Activated naive CD4-positive, alpha-beta T cell treated with anti-CD3 and anti-CD28 coated beads, Interleukin-2, amount 10 ng/mL, durations not matched to agents 7 days and 5 days (primary cell): ENCODE measurements at regions not wholly inside any gene's neighbourhood (a gene's known extent, or its start where the extent isn't known, plus 50 kb on each side); places are given as distances from the start of the nearest gene placed in this dataset.

ENCODE experiments used
- CTCF ChIA-PET: fragments of 350-600 bp; sonication (Branson Sonifier 250); formaldehyde crosslinking; loops from one replicate; lab custom pipeline; 2021; ENCODE audit warnings: antibody characterized with exemption; lab: Charles Lee
- DNase-seq: peaks from one replicate; pipeline ENCODE4 v3.0.0-alpha.2; 2020
- H3K27ac Mint-ChIP-seq: one replicate; pipeline ENCODE4 v1.8.0; 2021; ENCODE audit warnings: mild to moderate bottlenecking, moderate library complexity, mixed read lengths
- H3K27me3 Mint-ChIP-seq: one replicate; pipeline ENCODE4 v1.8.0; 2021; ENCODE audit warnings: mild to moderate bottlenecking, mixed read lengths
- H3K36me3 Mint-ChIP-seq: one replicate; pipeline ENCODE4 v1.8.0; 2021; ENCODE audit warnings: mixed read lengths
- H3K4me1 Mint-ChIP-seq: one replicate; pipeline ENCODE4 v1.8.0; 2021; ENCODE audit warnings: mixed read lengths
- H3K4me3 Mint-ChIP-seq: one replicate; pipeline ENCODE4 v1.8.0; 2021; ENCODE audit warnings: mild to moderate bottlenecking, moderate library complexity, mixed read lengths
- H3K9me3 Mint-ChIP-seq: one replicate; pipeline ENCODE4 v1.8.0; 2021; ENCODE audit warnings: mixed read lengths

DNA sequence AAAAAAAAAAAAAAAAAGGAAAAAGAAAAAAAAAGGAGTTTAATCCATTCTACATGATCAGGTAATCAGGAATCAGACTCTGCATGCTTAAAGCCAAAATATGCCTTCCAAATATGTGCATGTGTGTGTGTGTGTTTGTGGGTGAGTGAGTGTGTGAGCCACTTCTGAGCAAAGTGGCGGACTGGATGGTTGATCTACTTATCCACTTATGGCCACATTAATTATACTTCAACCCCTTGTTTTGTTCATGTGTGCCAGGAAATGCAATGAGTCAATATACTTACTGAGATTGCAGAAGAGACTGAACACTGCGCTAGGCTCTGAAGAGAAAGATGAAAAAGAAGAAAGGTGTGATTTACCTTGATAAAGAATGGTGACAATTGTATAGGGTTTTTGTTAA is 586.5 kb upstream of the NXPH2 start:
- CTCF ChIA-PET, result no interaction called here
- no peaks in the 10 kb centered on the region for H3K36me3 Mint-ChIP-seq

DNA sequence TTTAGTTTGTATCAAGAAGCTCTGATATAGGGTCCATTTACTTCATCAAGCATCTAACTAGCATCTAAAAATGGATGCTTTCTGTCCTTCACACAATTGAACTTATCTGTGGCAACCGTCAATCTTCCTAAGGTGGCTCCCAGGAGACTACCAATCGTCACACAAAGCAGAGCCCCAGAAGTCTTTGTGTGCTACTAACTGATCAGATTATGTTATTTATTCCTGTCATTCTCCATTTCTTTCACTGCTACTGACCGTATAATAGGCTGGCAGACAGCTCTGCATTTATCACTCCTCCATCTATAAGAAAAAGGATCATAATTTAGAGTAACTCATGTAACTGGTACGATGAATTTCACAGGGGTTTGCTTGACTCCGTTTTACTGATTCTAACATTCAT is 585.0 kb upstream of the NXPH2 start:
- CTCF ChIA-PET, result no interaction called here

More for the DNA sequence above, 586.5 kb upstream of the NXPH2 start:
- no peak overlapping the region for H3K27ac Mint-ChIP-seq
- H3K27me3 Mint-ChIP-seq, result no peaks in the 10 kb centered on the region
- H3K9me3 Mint-ChIP-seq, result peaks cover 15% of the 10 kb centered on the region
- DNase-seq, result no peak
- no peaks in the 10 kb centered on the region for H3K4me1 Mint-ChIP-seq
- H3K4me3 Mint-ChIP-seq, result no peak overlapping the region

GRCh38 chr2:139360654-139361053 is 580.5 kb upstream of the NXPH2 start:
- CTCF ChIA-PET, result no interaction called here
- Mint-ChIP-seq H3K27me3 (no peaks in the 10 kb centered on the region), H3K27ac (no peak overlapping the region), H3K9me3 (no peaks in the 10 kb centered on the region), H3K36me3 (no peaks in the 10 kb centered on the region), H3K4me3 (no peak overlapping the region), H3K4me1 (no peaks in the 10 kb centered on the region)
- DNase-seq, result no peak

More for the DNA sequence above, 585.0 kb upstream of the NXPH2 start:
- H3K27me3 Mint-ChIP-seq, result no peaks in the 10 kb centered on the region
- H3K27ac Mint-ChIP-seq, result no peak overlapping the region
- no peak overlapping the region for H3K4me3 Mint-ChIP-seq
- no peak for DNase-seq
- H3K4me1 Mint-ChIP-seq, result no peaks in the 10 kb centered on the region
- H3K9me3 Mint-ChIP-seq, result peaks cover 12% of the 10 kb centered on the region
- no peaks in the 10 kb centered on the region for H3K36me3 Mint-ChIP-seq

GRCh38 chr2:139359818-139360217 is 579.6 kb upstream of the NXPH2 start:
- Mint-ChIP-seq H3K36me3 (no peaks in the 10 kb centered on the region), H3K27me3 (no peaks in the 10 kb centered on the region), H3K4me1 (no peaks in the 10 kb centered on the region), H3K27ac (no peak overlapping the region), H3K9me3 (no peaks in the 10 kb centered on the region), H3K4me3 (no peak overlapping the region)
- no peak for DNase-seq
- CTCF ChIA-PET, result interaction anchor here (0.6 kb wide), 1 partner anchor 1809 kb away, joined by 3 read pairs; no protein-coding TSS in a partner anchor

DNA sequence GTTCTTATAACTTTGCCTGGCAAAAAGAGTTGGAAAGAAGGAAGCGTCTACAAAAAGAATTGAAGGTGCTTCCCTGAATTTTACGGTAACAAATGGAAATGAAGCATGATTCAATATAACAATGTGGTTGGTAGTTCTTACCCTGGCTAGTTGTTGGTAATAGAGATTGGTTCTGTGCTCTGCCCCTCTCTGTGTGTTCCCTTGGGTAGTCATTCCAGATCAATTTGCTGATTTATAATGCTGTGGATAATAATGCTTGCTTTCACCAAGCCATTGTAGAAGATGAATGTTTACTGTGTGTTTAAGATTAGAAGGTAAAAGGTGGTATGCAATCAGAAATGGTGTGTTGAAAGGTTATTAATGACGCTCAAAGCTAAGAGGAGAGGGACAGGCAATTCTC is 577.8 kb upstream of the NXPH2 start:
- H3K27me3 Mint-ChIP-seq, result no peaks in the 10 kb centered on the region
- no peaks in the 10 kb centered on the region for H3K36me3 Mint-ChIP-seq
- H3K4me1 Mint-ChIP-seq, result no peaks in the 10 kb centered on the region
- H3K4me3 Mint-ChIP-seq, result no peak overlapping the region
- H3K27ac Mint-ChIP-seq, result no peak overlapping the region
- peaks cover 9% of the 10 kb centered on the region for H3K9me3 Mint-ChIP-seq
- CTCF ChIA-PET, result no interaction called here
- no peak for DNase-seq

DNA sequence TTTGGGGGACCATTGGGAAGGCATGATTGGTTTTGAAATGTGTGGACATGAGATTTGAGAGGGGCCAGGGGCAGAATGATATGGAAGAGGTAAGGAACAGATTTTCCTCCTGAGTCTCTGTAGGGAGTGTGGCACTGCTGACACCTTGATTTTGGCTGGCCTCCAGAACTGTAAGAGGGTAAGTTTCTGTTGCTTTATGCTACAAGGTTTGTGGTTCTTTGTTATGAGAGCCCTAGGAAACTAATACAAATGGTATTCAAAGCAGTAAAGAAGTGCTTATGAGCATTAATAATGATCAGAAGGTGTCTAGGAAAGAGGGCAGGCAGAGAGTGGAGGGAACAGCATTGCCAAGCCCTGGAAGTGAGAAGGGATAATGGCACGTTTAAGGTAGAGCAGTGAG is 574.3 kb upstream of the NXPH2 start:
- H3K27me3 Mint-ChIP-seq, result no peaks in the 10 kb centered on the region
- peaks cover 19% of the 10 kb centered on the region for H3K9me3 Mint-ChIP-seq
- no peaks in the 10 kb centered on the region for H3K36me3 Mint-ChIP-seq
- CTCF ChIA-PET, result no interaction called here
- no peak overlapping the region for H3K4me3 Mint-ChIP-seq
- DNase-seq, result no peak
- no peak overlapping the region for H3K27ac Mint-ChIP-seq
- no peaks in the 10 kb centered on the region for H3K4me1 Mint-ChIP-seq

DNA sequence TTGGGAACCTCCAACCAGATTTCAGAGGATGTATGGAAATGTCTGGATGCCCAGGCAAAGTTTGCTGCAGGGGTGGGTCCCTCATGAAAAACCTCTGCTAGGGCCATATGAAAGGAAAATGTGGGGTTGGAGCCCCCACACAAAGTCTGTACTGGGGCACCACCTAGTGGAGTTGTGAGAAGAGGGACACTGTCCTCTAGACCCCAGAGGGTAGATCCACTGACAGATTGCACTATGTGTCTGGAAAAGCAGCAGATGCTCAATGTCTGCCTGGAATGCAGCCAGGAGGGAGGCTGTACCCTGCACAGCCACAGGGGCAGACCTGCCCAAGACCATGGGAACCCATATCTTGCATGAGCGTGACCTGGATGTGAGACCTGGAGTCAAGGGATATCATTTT is 573.7 kb upstream of the NXPH2 start:
- H3K9me3 Mint-ChIP-seq, result peaks cover 25% of the 10 kb centered on the region
- H3K4me3 Mint-ChIP-seq, result no peak overlapping the region
- no peak overlapping the region for H3K27ac Mint-ChIP-seq
- DNase-seq, result no peak
- H3K27me3 Mint-ChIP-seq, result no peaks in the 10 kb centered on the region
- CTCF ChIA-PET, result no interaction called here
- H3K36me3 Mint-ChIP-seq, result no peaks in the 10 kb centered on the region
- H3K4me1 Mint-ChIP-seq, result no peaks in the 10 kb centered on the region

GRCh38 chr2:139317259-139317658 is 537.1 kb upstream of the NXPH2 start:
- CTCF ChIA-PET, result no interaction called here
- DNase-seq, result no peak
- H3K27me3 Mint-ChIP-seq, result no peaks in the 10 kb centered on the region
- no peaks in the 10 kb centered on the region for H3K36me3 Mint-ChIP-seq
- no peak overlapping the region for H3K4me3 Mint-ChIP-seq
- H3K4me1 Mint-ChIP-seq, result no peaks in the 10 kb centered on the region
- H3K9me3 Mint-ChIP-seq, result peaks cover 2% of the 10 kb centered on the region
- H3K27ac Mint-ChIP-seq, result no peak overlapping the region

DNA sequence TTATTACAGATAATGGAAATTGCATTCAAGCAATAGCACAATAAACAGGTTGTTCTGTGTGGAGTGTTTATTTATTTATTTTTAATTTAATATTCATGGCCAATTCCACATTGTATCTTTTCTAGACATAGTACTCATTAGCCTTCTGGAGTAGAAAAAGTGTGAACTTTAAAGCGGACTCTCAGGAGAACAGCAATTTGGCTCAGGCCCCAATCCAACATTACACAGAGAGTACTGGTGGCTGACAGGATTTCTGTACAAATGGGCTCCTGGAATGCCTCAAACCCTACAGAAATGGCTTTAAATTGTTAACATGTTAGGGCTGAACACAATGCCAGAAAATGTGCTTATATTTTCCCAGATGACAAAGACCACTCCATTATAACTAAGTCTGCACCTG is 533.9 kb upstream of the NXPH2 start:
- CTCF ChIA-PET, result no interaction called here
- Mint-ChIP-seq H3K27ac (no peak overlapping the region), H3K9me3 (peaks cover 8% of the 10 kb centered on the region), H3K36me3 (no peaks in the 10 kb centered on the region), H3K4me3 (no peak overlapping the region), H3K4me1 (no peaks in the 10 kb centered on the region), H3K27me3 (no peaks in the 10 kb centered on the region)
- no peak for DNase-seq

- H3K36me3 Mint-ChIP-seq, result no peaks in the 10 kb centered on the region
- DNase-seq, result no peak
- H3K4me1 Mint-ChIP-seq, result no peaks in the 10 kb centered on the region
- peaks cover 2% of the 10 kb centered on the region for H3K9me3 Mint-ChIP-seq
- CTCF ChIA-PET, result no interaction called here
- H3K4me3 Mint-ChIP-seq, result no peak overlapping the region
- H3K27me3 Mint-ChIP-seq, result no peaks in the 10 kb centered on the region
- H3K27ac Mint-ChIP-seq, result no peak overlapping the region
Observed at GRCh38 chr2:139296672-139297209, 516.6 kb upstream of the NXPH2 start.

DNA sequence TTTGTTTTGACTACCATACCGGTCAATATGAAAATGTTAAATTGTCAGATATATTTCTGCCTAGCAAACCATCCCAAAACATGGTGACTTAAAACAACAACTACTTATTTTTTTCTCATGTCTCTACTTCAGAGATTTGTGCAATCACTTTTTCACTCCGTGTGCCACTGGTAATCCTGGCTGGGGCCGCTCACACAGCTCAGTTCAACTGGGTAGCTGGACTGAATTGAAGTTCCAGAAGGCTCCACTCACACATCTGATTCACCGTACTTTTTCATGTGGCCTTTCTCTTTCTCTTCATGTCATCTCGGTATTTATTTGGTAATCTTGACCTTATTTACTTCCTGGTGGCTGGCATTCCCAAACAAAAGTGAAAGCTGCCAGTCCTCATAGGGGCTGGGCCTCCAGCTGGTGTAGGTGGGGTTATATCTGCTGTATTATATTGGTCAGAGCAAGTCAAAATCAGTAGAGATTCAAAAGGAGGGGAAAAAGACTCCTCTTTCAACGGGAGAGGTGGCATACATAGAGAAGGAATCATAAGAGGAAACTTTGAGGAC is 513.9 kb upstream of the NXPH2 start:
- H3K9me3 Mint-ChIP-seq, result no peaks in the 10 kb centered on the region
- no peak overlapping the region for H3K4me3 Mint-ChIP-seq
- H3K27ac Mint-ChIP-seq, result no peak overlapping the region
- no peaks in the 10 kb centered on the region for H3K4me1 Mint-ChIP-seq
- no peak for DNase-seq
- no peaks in the 10 kb centered on the region for H3K27me3 Mint-ChIP-seq
- H3K36me3 Mint-ChIP-seq, result no peaks in the 10 kb centered on the region
- CTCF ChIA-PET, result no interaction called here

DNA sequence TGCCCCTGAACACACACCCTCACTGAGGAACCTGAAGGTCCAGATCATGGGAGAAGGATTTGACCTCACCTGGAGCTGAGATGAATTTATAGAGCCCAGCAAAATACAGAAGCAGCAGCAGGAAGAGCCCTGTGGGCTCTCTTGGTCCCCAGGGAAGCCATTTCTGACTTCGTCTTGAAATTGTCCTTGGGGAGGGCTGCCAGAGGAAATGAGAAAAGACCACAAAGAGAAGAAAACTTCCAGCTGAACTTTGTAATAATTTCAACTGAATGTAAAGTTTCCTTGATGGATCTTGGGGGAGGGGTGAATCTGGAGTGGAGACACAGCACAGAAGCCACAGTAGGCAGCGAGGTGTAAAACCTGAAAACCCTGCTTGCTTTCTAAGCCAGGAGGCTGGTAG is 500.9 kb upstream of the NXPH2 start:
- Mint-ChIP-seq H3K4me1 (no peaks in the 10 kb centered on the region), H3K27ac (no peak overlapping the region), H3K4me3 (no peak overlapping the region), H3K9me3 (peaks cover 9% of the 10 kb centered on the region), H3K36me3 (no peaks in the 10 kb centered on the region), H3K27me3 (no peaks in the 10 kb centered on the region)
- CTCF ChIA-PET, result no interaction called here
- DNase-seq, result no peak

- no peaks in the 10 kb centered on the region for H3K36me3 Mint-ChIP-seq
- H3K9me3 Mint-ChIP-seq, result peaks cover 9% of the 10 kb centered on the region
- no peaks in the 10 kb centered on the region for H3K27me3 Mint-ChIP-seq
- H3K4me1 Mint-ChIP-seq, result no peaks in the 10 kb centered on the region
- DNase-seq, result no peak
- CTCF ChIA-PET, result no interaction called here
- no peak overlapping the region for H3K27ac Mint-ChIP-seq
- no peak overlapping the region for H3K4me3 Mint-ChIP-seq
Observed at GRCh38 chr2:139271879-139272278, 491.7 kb upstream of the NXPH2 start.

GRCh38 chr2:139271149-139271548 is 491.0 kb upstream of the NXPH2 start:
- no peak overlapping the region for H3K4me3 Mint-ChIP-seq
- no peaks in the 10 kb centered on the region for H3K4me1 Mint-ChIP-seq
- no peaks in the 10 kb centered on the region for H3K27me3 Mint-ChIP-seq
- no peaks in the 10 kb centered on the region for H3K36me3 Mint-ChIP-seq
- CTCF ChIA-PET, result no interaction called here
- DNase-seq, result no peak
- H3K27ac Mint-ChIP-seq, result no peak overlapping the region
- peaks cover 10% of the 10 kb centered on the region for H3K9me3 Mint-ChIP-seq

DNA sequence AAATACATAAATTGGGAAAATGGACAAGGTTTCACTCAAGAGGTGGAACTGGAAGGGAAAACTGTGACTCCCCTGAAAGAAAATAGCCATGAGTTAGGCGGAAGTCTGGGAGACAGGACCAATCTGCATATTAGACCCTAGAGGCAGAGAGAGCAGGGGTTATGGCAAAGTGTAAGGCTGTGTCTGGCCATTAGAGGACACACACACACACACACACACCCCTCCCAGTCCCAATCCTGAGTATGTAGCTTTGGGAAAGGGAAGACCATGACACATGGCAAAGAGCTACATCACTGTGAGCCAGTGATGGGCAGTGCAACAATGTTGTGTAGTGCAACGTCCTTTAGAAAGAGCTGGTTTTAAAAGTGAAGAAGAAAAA is 479.9 kb upstream of the NXPH2 start:
- H3K9me3 Mint-ChIP-seq, result peaks cover 6% of the 10 kb centered on the region
- no peak overlapping the region for H3K4me3 Mint-ChIP-seq
- H3K36me3 Mint-ChIP-seq, result no peaks in the 10 kb centered on the region
- CTCF ChIA-PET, result no interaction called here
- H3K27ac Mint-ChIP-seq, result no peak overlapping the region
- H3K4me1 Mint-ChIP-seq, result no peaks in the 10 kb centered on the region
- no peaks in the 10 kb centered on the region for H3K27me3 Mint-ChIP-seq
- no peak for DNase-seq
